ENCODE measurements at regions not wholly inside any gene's neighbourhood (a gene's known extent, or its start where the extent isn't known, plus 50 kb on each side); places are given as distances from the start of the nearest gene placed in this dataset.

DNA sequence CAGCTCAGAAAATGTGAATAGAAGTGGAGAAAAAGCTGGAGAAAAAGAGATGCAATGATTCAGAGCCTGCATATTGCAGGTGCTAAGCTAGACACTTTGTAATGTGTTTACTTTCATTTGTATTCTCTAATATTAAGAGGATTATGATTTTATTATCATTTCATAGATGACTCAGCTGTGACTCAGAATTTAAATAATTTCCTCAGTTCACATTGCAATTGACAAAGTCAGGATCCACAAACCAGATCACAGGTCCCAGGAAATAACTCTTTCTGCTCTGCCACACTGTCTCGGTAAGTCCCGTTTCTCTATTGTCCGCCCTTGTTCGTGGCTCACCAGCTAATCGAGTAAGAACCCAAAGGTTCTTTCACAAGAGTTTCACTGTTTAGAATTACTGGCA lies 235.4 kb upstream of the MON1B start:
- POLR2A ChIA-PET, result no interaction called here
- H3K27ac ChIP-seq, result peak overlapping the region; percentile 34 to 69; a peak in 4 of 6 replicates
- CTCF ChIA-PET, result no interaction called here
- FAIRE-seq (no peak), DNase-seq (ENCODE audit: low read depth in 1 of 2, low spot score in 1 of 2) (peak in 1 of 2 experiments; percentile 10), ATAC-seq (peak in 1 of 2 experiments; percentile 55; a peak in 2 of 6 replicates)
- H3K4me1 ChIP-seq, result peaks cover 13% of the 10 kb centered on the region
- H3K9me3 ChIP-seq, result peaks cover 4% of the 10 kb centered on the region; the same call in 1 of the 3 replicates
- TF ChIP-seq PBX3 (IDR thresholded peaks at IDR 0.05) (no peak), RAD21 (conservative IDR thresholded peaks at IDR 0.05 in 1 of 2, IDR thresholded peaks at IDR 0.05 in 1 of 2) (0 out of 5 replicates have a peak, but pooled peaks of 1 of the 2 experiments have one; percentile 4), RNF2 (IDR thresholded peaks at IDR 0.05; ENCODE audit: borderline replicate concordance, low read depth) (no peak), HOXB13 (CRISPR knock-in tag; IDR thresholded peaks at IDR 0.05; ENCODE audit: low read depth) (no peak), JUNB (IDR thresholded peaks at IDR 0.05) (peak; percentile 49; the same call in 1 of the 2 replicates), FOSL2 (IDR thresholded peaks at IDR 0.05) (peak; percentile 48; the same call in 1 of the 2 replicates), FOSL2 (CRISPR knock-in tag; IDR thresholded peaks at IDR 0.05) (peak; percentile 67), GATA3 (IDR thresholded peaks at IDR 0.05; ENCODE audit: borderline replicate concordance) (peak; percentile 17; the same call in 1 of the 2 replicates), RARB (CRISPR knock-in tag; IDR thresholded peaks at IDR 0.05) (no peak), NR3C1 (IDR thresholded peaks at IDR 0.05) (no peak)
- WGBS (ENCODE audit: missing lambda C conversion rate), result 14% methylated on average over 5 of the region's 5 CpGs
- H3K4me3 ChIP-seq, result 0 out of 3 replicates have a peak overlapping the region, but pooled peaks have one; percentile 17
- H3K4me2 ChIP-seq, result peak overlapping the region; percentile 64

- Histone ChIP-seq H3K27ac (peak overlapping the region in 1 of 2 experiments; percentile 68; a peak in 3 of 6 replicates), H3K4me2 (no peak overlapping the region; the same call in 2 of the 3 replicates), H3K9me3 (peaks cover 1% of the 10 kb centered on the region; the same call in 1 of the 3 replicates), H3K4me1 (peaks cover 13% of the 10 kb centered on the region), H3K4me3 (no peak overlapping the region)
- TF ChIP-seq MAFK (IDR thresholded peaks at IDR 0.05; ENCODE audit: partially characterized antibody), result no peak
- TF ChIP-seq FOXS1 (CRISPR knock-in tag; IDR thresholded peaks at IDR 0.05), result no peak
- TF ChIP-seq HOXB13 (CRISPR knock-in tag; IDR thresholded peaks at IDR 0.05; ENCODE audit: low read depth), result no peak
- TF ChIP-seq NR3C1 (IDR thresholded peaks at IDR 0.05), result no peak
- TF ChIP-seq, protein P1, sequence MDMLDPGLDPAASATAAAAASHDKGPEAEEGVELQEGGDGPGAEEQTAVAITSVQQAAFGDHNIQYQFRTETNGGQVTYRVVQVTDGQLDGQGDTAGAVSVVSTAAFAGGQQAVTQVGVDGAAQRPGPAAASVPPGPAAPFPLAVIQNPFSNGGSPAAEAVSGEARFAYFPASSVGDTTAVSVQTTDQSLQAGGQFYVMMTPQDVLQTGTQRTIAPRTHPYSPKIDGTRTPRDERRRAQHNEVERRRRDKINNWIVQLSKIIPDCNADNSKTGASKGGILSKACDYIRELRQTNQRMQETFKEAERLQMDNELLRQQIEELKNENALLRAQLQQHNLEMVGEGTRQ (IDR thresholded peaks at IDR 0.05), result no peak
- TF ChIP-seq GATA3 (IDR thresholded peaks at IDR 0.05; ENCODE audit: borderline replicate concordance), result no peak
- DNase-seq (ENCODE audit: low read depth in 1 of 2, low spot score in 1 of 2) (no peak), FAIRE-seq (no peak), ATAC-seq (peak; percentile 19 to 47; a peak in 3 of 6 replicates)
- ChIA-PET CTCF (no interaction called here), POLR2A (no interaction called here)
- 93% methylated on average over 6 of the region's 6 CpGs for WGBS (ENCODE audit: missing lambda C conversion rate)
Measured at GRCh38 chr16:76956394-76956793, 234.6 kb upstream of the MON1B start.

GRCh38 chr16:76956841-76957240 lies 234.1 kb upstream of the MON1B start:
- Histone ChIP-seq H3K9me3 (no peaks in the 10 kb centered on the region; the same call in 2 of the 3 replicates), H3K4me1 (peaks cover 13% of the 10 kb centered on the region), H3K4me3 (no peak overlapping the region), H3K4me2 (no peak overlapping the region), H3K27ac (peak overlapping the region in 1 of 2 experiments; percentile 68; a peak in 2 of 6 replicates)
- FAIRE-seq (no peak), ATAC-seq (no peak), DNase-seq (ENCODE audit: low read depth in 1 of 2, low spot score in 1 of 2) (no peak)
- CTCF ChIA-PET, result no interaction called here
- 36% methylated on average over 2 of the region's 2 CpGs for WGBS (ENCODE audit: missing lambda C conversion rate)
- POLR2A ChIA-PET, result no interaction called here
- TF ChIP-seq ATOH8 (CRISPR knock-in tag; IDR thresholded peaks at IDR 0.05; ENCODE audit: low read depth), result no peak
- no peak for TF ChIP-seq TFCP2L1 (CRISPR knock-in tag; IDR thresholded peaks at IDR 0.05)
- TF ChIP-seq ZFP36 (IDR thresholded peaks at IDR 0.05; ENCODE audit: borderline replicate concordance, partially characterized antibody), result no peak
- no peak for TF ChIP-seq RCOR1 (IDR thresholded peaks at IDR 0.05; ENCODE audit: low read depth, low read length)
- TF ChIP-seq BHLHE40 (IDR thresholded peaks at IDR 0.05; ENCODE audit: low read depth, low read length), result no peak
- TF ChIP-seq RFX5 (IDR thresholded peaks at IDR 0.05), result no peak
- no peak for TF ChIP-seq FOSL2 (IDR thresholded peaks at IDR 0.05)
- no peak for TF ChIP-seq FOSL2 (CRISPR knock-in tag; IDR thresholded peaks at IDR 0.05)
- no peak for TF ChIP-seq NR3C1 (IDR thresholded peaks at IDR 0.05)
- TF ChIP-seq RNF2 (IDR thresholded peaks at IDR 0.05; ENCODE audit: borderline replicate concordance, low read depth), result no peak

Measured in A549 (cell line).